Sigmoid colon (tissue), 6 donors: ENCODE measurements at regions not wholly inside any gene's neighbourhood (a gene's known extent, or its start where the extent isn't known, plus 50 kb on each side); places are given as distances from the start of the nearest gene placed in this dataset.
"Not testable (repeated sequence)": the region's sequence is repeated elsewhere in the genome, so short reads cannot be mapped to it uniquely, and the experiment has no call there.

ENCODE experiments used
- DNase-seq: peaks from one replicate; pipeline ENCODE4 v3.0.0-alpha.2; 2019
- H3K27ac ChIP-seq, 4 donors: fragments of 200-600 bp; sonication (generic); one replicate each; pipeline ENCODE4 v1.5.1; 2016 to 2019; ENCODE audit warnings: mild to moderate bottlenecking in 1 of 4
- H3K27me3 ChIP-seq, 3 donors: fragments of 200-600 bp; sonication (generic); one replicate each; pipeline ENCODE4 v1.5.1; 2019; ENCODE audit warnings: mild to moderate bottlenecking in 1 of 3
- H3K36me3 ChIP-seq, 4 donors: fragments of 200-600 bp; sonication (generic); one replicate each; pipeline ENCODE4 v1.5.1; 2016 to 2019
- H3K4me1 ChIP-seq, 4 donors: fragments of 200-600 bp; sonication (generic); one replicate each; pipeline ENCODE4 v1.5.1; 2017 to 2019
- H3K4me3 ChIP-seq, 4 donors: fragments of 200-600 bp; sonication (generic); one replicate each; pipeline ENCODE4 v1.5.1; 2017 to 2019; ENCODE audit warnings: mild to moderate bottlenecking in 2 of 4, moderate library complexity in 1 of 4
- H3K9me3 ChIP-seq, 4 donors: fragments of 200-600 bp in 3 of 4; sonication (generic) in 3 of 4; one replicate each; pipeline versions ENCODE4 v1.5.1 to v1.6.1; 2013 to 2019
- CTCF ChIP-seq, 4 experiments: fragments of 450-650 bp in 3 of 4; fragments of 200-600 bp in 1 of 4; IDR thresholded peaks; one replicate each; pipeline ENCODE4 v1.5.1; 2016 to 2019; ENCODE audit warnings: antibody characterized with exemption in 4 of 4, mild to moderate bottlenecking in 3 of 4, moderate library complexity in 2 of 4
- EP300 ChIP-seq, 4 donors: sonication (generic); formaldehyde crosslinking; IDR thresholded peaks; one replicate each; pipeline ENCODE4 v1.6.1; 2017; ENCODE audit warnings: antibody characterized with exemption in 4 of 4
- POLR2A ChIP-seq, 2 donors: fragments of 450-650 bp; IDR thresholded peaks; one replicate each; pipeline ENCODE4 v1.6.1; 2016; ENCODE audit warnings: antibody characterized with exemption in 2 of 2, mild to moderate bottlenecking in 2 of 2, moderate library complexity in 2 of 2
- POLR2AphosphoS5 ChIP-seq, 4 donors: sonication (generic); formaldehyde crosslinking; IDR thresholded peaks; one replicate each; pipeline ENCODE4 v1.6.1; 2017; ENCODE audit warnings: antibody characterized with exemption in 4 of 4
- WGBS, 2 donors: extraction: QIAGEN DNeasy Blood & Tissue Kit; methylation state at CpG; one replicate each; pipeline ENCODE4 v1.1.7; 2013; 5-methylcytosine and 5-hydroxymethylcytosine counted together
- intact Hi-C: fragments of 100-400 bp; cut with DNase I; formaldehyde crosslinking; loops from one replicate; pipeline ENCODE4 v1.15.1; 2023
- donor health status: healthy with polysubstance abuse.
- donor health status: healthy.

- no peak overlapping the region for H3K27ac ChIP-seq
- no peaks in the 10 kb centered on the region for H3K9me3 ChIP-seq
- peaks cover 0 to 8% (median 0%) of the 10 kb centered on the region in 4 donors for H3K4me1 ChIP-seq
- WGBS, 2 donors, result 95 to 96% methylated on average over 8 of the region's 8 CpGs
- no peaks in the 10 kb centered on the region for H3K36me3 ChIP-seq
- H3K27me3 ChIP-seq, result no peaks in the 10 kb centered on the region
- no peak for DNase-seq
- TF ChIP-seq CTCF (IDR thresholded peaks at IDR 0.05) (no peak), POLR2AphosphoS5 (IDR thresholded peaks at IDR 0.05) (no peak), EP300 (IDR thresholded peaks at IDR 0.05) (no peak), POLR2A (IDR thresholded peaks at IDR 0.05) (no peak)
- intact Hi-C loops, result loop anchor here (5.0 kb wide), 1 partner anchor 561 kb away; no protein-coding TSS in a partner anchor
- no peak overlapping the region for H3K4me3 ChIP-seq
These were observed 159.4 kb upstream of the KBTBD8 start for GRCh38 chr3:66838704-66839103.

GRCh38 chr3:66839508-66839907, 158.6 kb upstream of the KBTBD8 start:
- H3K36me3 ChIP-seq, result no peaks in the 10 kb centered on the region
- no peak overlapping the region for H3K4me3 ChIP-seq
- no peak overlapping the region for H3K27ac ChIP-seq
- no peaks in the 10 kb centered on the region for H3K9me3 ChIP-seq
- no peak for TF ChIP-seq EP300 (IDR thresholded peaks at IDR 0.05)
- no peak for TF ChIP-seq POLR2A (IDR thresholded peaks at IDR 0.05)
- no peak for TF ChIP-seq CTCF (IDR thresholded peaks at IDR 0.05)
- no peak for TF ChIP-seq POLR2AphosphoS5 (IDR thresholded peaks at IDR 0.05)
- WGBS, 2 donors, result 40 to 82% methylated on average over 6 of the region's 6 CpGs
- intact Hi-C loops, result loop anchor here (5.0 kb wide), 1 partner anchor 562 kb away; no protein-coding TSS in a partner anchor
- H3K4me1 ChIP-seq, result peaks cover 0 to 8% (median 0%) of the 10 kb centered on the region in 4 donors
- no peak for DNase-seq
- no peaks in the 10 kb centered on the region for H3K27me3 ChIP-seq

GRCh38 chr3:66842761-66843464, 155.2 kb upstream of the KBTBD8 start:
- H3K9me3 ChIP-seq, intact Hi-C loops, H3K27me3 ChIP-seq, H3K36me3 ChIP-seq, H3K4me1 ChIP-seq, DNase-seq, H3K27ac ChIP-seq, H3K4me3 ChIP-seq: not testable (repeated sequence)
- 79 to 86% methylated on average over 18 of the region's 18 CpGs for WGBS, 2 donors

- intact Hi-C loops, result no loop called here
- Histone ChIP-seq H3K4me3 (no peak overlapping the region), H3K36me3 (no peaks in the 10 kb centered on the region), H3K9me3 (no peaks in the 10 kb centered on the region), H3K4me1 (peaks cover 0 to 11% (median 8%) of the 10 kb centered on the region in 4 donors), H3K27me3 (no peaks in the 10 kb centered on the region), H3K27ac (no peak overlapping the region)
- no peak for TF ChIP-seq CTCF (IDR thresholded peaks at IDR 0.05)
- no peak for TF ChIP-seq POLR2AphosphoS5 (IDR thresholded peaks at IDR 0.05)
- no peak for TF ChIP-seq POLR2A (IDR thresholded peaks at IDR 0.05)
- no peak for TF ChIP-seq EP300 (IDR thresholded peaks at IDR 0.05)
- DNase-seq, result no peak
- 83 to 86% methylated on average over 5 of the region's 5 CpGs for WGBS, 2 donors
These were observed 146.1 kb upstream of the KBTBD8 start for GRCh38 chr3:66851894-66852613.

GRCh38 chr3:66854601-66855151, 143.4 kb upstream of the KBTBD8 start:
- Histone ChIP-seq H3K4me1 (peaks cover 0 to 3% (median under 1%) of the 10 kb centered on the region in 4 donors), H3K9me3 (no peaks in the 10 kb centered on the region), H3K27me3 (no peaks in the 10 kb centered on the region), H3K27ac (no peak overlapping the region), H3K4me3 (no peak overlapping the region), H3K36me3 (no peaks in the 10 kb centered on the region)
- intact Hi-C loops, result no loop called here
- WGBS, 2 donors, result 66 to 81% methylated on average over 4 of the region's 4 CpGs
- TF ChIP-seq CTCF (IDR thresholded peaks at IDR 0.05) (no peak), POLR2AphosphoS5 (IDR thresholded peaks at IDR 0.05) (no peak), POLR2A (IDR thresholded peaks at IDR 0.05) (no peak), EP300 (IDR thresholded peaks at IDR 0.05) (no peak)
- no peak for DNase-seq
